ENCODE measurements at regions not wholly inside any gene's neighbourhood (a gene's known extent, or its start where the extent isn't known, plus 50 kb on each side); places are given as distances from the start of the nearest gene placed in this dataset.

DNA sequence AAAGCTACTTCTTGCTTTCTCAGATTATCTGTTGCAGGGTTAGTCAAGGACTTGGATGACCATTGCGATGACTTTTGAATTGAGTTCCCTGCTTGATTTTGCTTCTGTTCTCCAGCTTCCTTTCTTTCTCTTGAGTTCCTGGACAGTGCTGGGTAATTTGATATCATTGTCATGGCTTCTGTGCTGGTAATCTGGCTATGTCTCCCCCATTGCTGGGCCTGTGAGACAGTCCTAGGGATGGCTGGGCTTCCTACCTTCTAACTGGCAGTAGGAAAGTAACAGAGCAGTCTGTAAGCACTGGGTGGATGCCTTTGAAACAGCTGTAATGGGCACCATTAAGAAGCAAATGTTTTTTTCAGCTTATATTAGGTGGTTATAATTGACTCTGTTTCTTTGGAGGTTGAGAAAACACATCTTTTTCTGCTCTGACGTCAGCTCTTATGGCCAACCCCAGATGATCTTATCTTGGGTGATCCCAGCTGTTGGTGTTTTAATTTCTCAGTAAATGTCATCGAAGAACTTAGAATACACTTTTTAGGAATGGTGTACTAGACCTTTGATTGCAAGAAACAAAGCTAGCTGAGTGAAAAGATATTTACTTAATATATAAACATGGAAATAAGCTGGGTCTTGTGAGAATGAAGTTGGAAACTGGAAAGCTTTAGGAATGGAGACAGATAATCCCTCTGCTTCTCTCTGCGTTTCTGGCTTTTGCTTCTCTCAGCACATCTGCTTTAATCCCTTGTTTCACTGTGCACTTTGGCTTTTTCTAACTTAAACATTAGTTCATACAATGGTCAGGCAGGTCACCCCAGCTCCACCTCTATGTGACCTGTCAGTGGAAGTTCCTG lies 195.0 kb upstream of the MAN1A1 start:
- TF ChIP-seq POLR2AphosphoS5 (IDR thresholded peaks at IDR 0.05; ENCODE audit: low read depth, low read length) (no peak), POLR2A (IDR thresholded peaks at IDR 0.05; ENCODE audit: low read depth, low read length) (no peak), TAF1 (IDR thresholded peaks at IDR 0.05; ENCODE audit: borderline replicate concordance, low read depth, low read length) (no peak)
- no peak for FAIRE-seq
- DNase-seq (ENCODE audit: insufficient read length) = no peak

DNA sequence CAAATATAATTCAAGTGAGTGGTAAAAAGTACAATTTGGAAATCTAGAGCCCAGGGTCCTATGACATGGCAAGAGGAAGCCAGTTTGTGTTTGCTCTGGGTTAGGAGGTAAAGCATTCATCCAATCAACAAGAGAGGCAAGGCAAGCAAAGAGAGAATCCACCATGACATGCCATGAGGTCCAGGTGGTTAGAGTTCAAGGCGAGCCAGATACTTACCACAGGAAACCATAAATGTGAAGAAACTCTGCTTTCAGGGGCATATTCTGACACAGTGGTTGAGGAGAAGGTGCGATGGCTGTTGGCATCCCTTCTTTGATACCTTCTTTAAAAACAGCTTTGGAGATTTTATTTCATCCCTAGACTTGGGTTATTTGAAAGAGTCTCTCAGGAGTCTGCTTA lies 193.8 kb upstream of the MAN1A1 start:
- TF ChIP-seq POLR2AphosphoS5 (IDR thresholded peaks at IDR 0.05; ENCODE audit: low read depth, low read length) (no peak), POLR2A (IDR thresholded peaks at IDR 0.05; ENCODE audit: low read depth, low read length) (no peak), TAF1 (IDR thresholded peaks at IDR 0.05; ENCODE audit: borderline replicate concordance, low read depth, low read length) (no peak)
- no peak for DNase-seq (ENCODE audit: insufficient read length)

DNA sequence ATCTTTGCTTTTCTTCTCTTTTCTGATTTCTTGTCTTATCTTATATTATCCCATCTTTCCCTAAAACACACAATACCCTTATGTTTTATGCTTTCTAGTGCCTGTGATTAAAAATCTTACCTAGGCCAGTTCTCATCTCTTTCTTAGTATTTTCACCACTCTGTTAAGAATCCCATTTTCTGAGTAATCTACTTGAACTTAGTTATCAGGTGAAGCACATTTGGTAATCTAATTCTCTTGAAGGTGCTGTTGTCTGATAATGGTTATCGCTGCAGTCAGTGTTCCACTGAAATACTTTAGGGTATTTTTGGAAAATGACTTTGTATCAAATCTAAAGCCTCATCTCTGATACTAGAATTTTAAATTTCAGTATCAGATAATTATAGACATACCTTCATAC lies 192.5 kb upstream of the MAN1A1 start:
- TF ChIP-seq POLR2A (IDR thresholded peaks at IDR 0.05; ENCODE audit: low read depth, low read length) = no peak
- TF ChIP-seq TAF1 (IDR thresholded peaks at IDR 0.05; ENCODE audit: borderline replicate concordance, low read depth, low read length) = no peak
- TF ChIP-seq POLR2AphosphoS5 (IDR thresholded peaks at IDR 0.05; ENCODE audit: low read depth, low read length) = no peak
- FAIRE-seq = no peak
- no peak for DNase-seq (ENCODE audit: insufficient read length)

More for the DNA sequence above, 193.8 kb upstream of the MAN1A1 start:
- FAIRE-seq = no peak

DNA sequence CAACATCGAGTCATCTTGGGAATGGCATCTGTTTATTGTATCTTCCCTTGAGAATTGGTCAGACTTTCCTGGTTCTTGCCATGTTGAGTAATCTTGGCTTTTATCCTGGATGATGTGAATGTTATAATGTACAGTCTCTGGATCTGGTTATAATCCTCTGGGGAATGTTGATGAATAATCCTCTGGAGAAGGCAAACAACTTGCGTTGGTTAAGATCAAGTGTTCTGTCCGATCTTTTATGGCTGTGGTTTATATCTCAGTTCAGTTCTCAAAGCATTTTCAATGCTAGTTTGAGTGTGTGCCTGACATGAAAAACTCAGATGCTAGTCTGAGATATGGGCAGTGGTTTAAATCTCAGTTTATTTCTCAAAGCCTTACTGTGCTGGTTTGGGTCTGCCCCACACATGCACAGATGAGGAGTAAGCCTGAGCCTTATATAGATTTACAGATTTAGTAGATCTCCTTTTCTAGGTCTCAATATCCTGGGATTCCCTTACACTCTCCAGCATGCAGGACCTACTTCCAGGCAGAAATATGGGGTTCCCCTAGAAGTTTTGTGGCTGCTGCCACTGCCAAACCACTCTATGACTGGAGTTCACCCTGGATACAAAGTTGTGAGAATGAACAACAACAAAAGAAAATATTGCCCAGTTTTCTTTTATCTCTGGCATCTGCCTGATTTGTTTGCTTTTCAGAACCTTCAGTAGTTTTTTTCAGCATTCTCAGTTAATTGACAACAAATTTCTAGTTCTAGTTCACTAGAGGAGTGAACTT lies 191.8 kb upstream of the MAN1A1 start:
- no peak for FAIRE-seq
- no peak for TF ChIP-seq TAF1 (IDR thresholded peaks at IDR 0.05; ENCODE audit: borderline replicate concordance, low read depth, low read length)
- no peak for TF ChIP-seq POLR2A (IDR thresholded peaks at IDR 0.05; ENCODE audit: low read depth, low read length)
- no peak for TF ChIP-seq POLR2AphosphoS5 (IDR thresholded peaks at IDR 0.05; ENCODE audit: low read depth, low read length)
- no peak for DNase-seq (ENCODE audit: insufficient read length)

DNA sequence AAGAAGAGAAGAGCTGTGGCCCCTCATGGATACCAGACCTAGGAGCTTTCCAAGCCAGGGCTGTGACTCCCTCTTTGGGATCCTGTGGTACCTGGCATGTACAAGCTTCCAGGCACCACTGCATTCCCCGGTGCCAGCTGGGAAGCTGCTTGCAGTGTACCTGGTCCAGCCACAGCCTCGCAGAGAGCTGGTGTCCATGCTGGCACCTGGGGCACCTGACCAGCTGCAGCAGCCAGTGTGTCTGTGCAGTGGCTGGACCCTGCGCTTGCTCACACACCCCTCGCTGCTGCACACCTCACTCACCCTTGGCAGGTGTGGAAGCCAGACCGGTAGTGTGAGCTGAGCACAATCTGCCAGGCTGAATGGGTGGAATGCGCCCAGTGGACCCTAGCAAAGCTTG lies 190.9 kb upstream of the MAN1A1 start:
- TF ChIP-seq TAF1 (IDR thresholded peaks at IDR 0.05; ENCODE audit: borderline replicate concordance, low read depth, low read length) (no peak), POLR2A (IDR thresholded peaks at IDR 0.05; ENCODE audit: low read depth, low read length) (no peak), POLR2AphosphoS5 (IDR thresholded peaks at IDR 0.05; ENCODE audit: low read depth, low read length) (no peak)
- DNase-seq (ENCODE audit: insufficient read length) = no peak
- FAIRE-seq = no peak

DNA sequence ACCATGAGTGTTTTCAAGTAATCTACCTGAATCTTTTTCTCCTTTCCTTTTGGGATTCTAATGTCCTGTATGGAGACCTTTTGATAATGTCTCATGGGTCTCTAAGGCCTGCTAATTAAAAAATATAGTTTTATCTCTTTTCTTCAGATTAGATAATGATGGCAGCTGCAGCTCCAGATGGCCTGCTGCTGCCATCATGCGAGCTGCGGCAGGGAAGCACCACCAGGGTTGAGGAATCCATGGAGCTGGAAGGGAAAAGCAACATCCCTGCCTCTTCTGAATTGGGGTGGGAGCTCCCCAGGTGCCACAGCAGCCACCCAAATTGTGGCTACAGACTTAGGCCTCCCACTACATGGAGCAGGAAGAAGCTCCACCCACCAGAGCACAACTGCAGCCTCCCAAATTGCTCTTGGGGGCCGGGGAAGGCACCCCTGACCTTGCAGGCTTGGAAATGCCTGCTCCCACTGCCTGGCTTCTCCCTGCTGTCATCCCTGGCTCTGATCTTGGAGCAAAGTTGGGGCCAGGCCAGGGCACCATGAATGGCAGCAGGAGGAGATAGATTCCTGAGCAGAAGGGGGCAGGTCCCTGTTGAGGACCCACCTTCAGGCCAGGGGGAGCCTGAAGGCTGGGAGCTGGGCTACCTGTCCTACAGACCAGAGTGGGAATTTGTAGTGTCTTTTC lies 189.6 kb upstream of the MAN1A1 start:
- TF ChIP-seq POLR2AphosphoS5 (IDR thresholded peaks at IDR 0.05; ENCODE audit: low read depth, low read length) = no peak
- TF ChIP-seq TAF1 (IDR thresholded peaks at IDR 0.05; ENCODE audit: borderline replicate concordance, low read depth, low read length) = no peak
- no peak for TF ChIP-seq POLR2A (IDR thresholded peaks at IDR 0.05; ENCODE audit: low read depth, low read length)
- no peak for DNase-seq (ENCODE audit: insufficient read length)
- no peak for FAIRE-seq

DNA sequence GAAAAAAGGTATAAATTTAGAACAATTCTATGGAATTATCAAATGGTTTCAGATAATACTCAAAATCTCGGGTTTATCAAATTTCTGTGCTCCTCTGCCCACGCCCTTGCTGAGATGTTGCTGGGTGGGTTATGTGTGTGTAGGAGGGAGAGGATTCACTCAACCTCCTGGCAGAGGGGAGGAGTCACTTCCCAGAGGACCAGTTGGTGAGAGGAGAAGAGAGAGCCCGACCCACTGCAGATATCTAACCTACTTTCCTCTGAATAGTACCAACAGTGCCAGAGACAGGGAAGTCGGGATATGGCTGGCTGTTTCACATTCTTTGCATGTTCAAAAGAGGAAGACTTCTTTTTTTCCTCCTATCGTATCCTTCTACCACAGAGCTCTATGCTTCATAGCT lies 187.1 kb upstream of the MAN1A1 start:
- TF ChIP-seq POLR2AphosphoS5 (IDR thresholded peaks at IDR 0.05; ENCODE audit: low read depth, low read length) (no peak), TAF1 (IDR thresholded peaks at IDR 0.05; ENCODE audit: borderline replicate concordance, low read depth, low read length) (no peak), POLR2A (IDR thresholded peaks at IDR 0.05; ENCODE audit: low read depth, low read length) (no peak)
- DNase-seq (ENCODE audit: insufficient read length) (no peak), FAIRE-seq (no peak)

DNA sequence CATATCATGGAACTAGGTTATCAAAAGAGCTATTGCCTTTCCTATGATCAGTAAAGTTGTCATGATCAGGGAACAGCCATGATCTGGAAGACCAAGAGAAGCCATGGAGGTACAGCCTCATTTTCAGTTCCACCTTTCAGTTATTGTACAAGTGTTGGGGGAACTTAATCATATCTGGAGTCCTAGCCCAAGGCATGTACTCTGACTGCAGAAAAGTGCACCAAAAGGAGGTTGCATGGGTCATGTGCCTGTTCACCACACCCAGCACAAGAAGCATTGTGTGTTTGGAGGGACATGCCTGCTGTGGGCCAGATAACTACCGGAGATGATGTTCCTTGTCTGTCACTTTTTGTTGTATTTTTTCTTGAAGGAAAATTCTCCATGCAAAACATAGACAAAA lies 185.8 kb upstream of the MAN1A1 start:
- no peak for FAIRE-seq

DNA sequence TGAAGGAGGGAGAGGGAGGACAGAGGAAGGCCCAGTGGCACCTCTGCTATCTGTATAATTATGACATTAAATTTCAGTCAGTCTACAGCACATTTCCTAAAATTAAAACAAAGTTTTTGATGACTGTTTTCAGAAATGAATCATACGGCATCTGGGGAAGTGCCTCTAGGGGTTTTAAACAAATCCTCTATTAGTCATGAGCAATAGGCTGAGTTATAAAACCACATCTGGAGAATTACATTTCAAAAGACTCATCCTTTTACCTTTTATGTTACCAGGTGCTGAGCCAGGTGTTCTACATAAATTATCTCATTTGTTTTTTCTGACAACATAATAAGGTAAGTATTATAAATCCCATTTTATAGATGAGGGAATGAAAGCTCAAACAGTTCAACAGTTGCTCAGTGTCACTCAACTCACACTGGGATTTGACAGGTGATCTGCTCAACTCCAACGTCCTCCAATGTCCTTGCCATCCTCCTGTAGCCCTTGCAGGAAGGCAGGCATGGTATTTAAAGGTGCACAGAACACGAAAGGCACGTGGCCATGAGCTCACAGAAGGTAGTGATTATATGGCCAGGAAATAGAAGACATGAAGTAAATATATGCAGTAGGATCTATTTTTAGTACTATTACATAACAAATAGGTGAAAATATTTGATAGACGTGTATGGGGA lies 184.2 kb upstream of the MAN1A1 start:
- no peak for DNase-seq (ENCODE audit: insufficient read length)
- TF ChIP-seq POLR2AphosphoS5 (IDR thresholded peaks at IDR 0.05; ENCODE audit: low read depth, low read length) (no peak), POLR2A (IDR thresholded peaks at IDR 0.05; ENCODE audit: low read depth, low read length) (no peak), TAF1 (IDR thresholded peaks at IDR 0.05; ENCODE audit: borderline replicate concordance, low read depth, low read length) (no peak)
- FAIRE-seq = peak; percentile 67

More for the DNA sequence above, 185.8 kb upstream of the MAN1A1 start:
- TF ChIP-seq POLR2A (IDR thresholded peaks at IDR 0.05; ENCODE audit: low read depth, low read length) (no peak), POLR2AphosphoS5 (IDR thresholded peaks at IDR 0.05; ENCODE audit: low read depth, low read length) (no peak), TAF1 (IDR thresholded peaks at IDR 0.05; ENCODE audit: borderline replicate concordance, low read depth, low read length) (no peak)
- DNase-seq (ENCODE audit: insufficient read length) = no peak

DNA sequence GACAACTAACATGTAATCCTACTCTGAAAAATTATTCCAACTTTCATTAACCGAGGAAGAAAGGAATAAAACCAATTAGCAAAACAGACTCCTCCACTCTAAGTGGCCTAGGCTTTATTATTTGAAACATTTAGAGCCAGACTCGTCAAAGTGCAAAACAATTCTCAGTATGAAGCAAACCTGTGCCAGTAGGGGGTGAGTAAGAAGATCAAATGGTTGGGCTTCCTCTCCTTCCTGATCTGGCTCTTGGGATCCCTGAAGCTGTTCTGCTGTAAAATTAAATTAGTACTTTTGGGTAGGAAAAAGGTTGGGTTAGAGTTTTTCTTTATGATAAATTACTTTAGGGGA lies 177.6 kb upstream of the MAN1A1 start:
- TF ChIP-seq POLR2A (IDR thresholded peaks at IDR 0.05; ENCODE audit: low read depth, low read length) = no peak
- DNase-seq (ENCODE audit: insufficient read length) (no peak), FAIRE-seq (no peak)

DNA sequence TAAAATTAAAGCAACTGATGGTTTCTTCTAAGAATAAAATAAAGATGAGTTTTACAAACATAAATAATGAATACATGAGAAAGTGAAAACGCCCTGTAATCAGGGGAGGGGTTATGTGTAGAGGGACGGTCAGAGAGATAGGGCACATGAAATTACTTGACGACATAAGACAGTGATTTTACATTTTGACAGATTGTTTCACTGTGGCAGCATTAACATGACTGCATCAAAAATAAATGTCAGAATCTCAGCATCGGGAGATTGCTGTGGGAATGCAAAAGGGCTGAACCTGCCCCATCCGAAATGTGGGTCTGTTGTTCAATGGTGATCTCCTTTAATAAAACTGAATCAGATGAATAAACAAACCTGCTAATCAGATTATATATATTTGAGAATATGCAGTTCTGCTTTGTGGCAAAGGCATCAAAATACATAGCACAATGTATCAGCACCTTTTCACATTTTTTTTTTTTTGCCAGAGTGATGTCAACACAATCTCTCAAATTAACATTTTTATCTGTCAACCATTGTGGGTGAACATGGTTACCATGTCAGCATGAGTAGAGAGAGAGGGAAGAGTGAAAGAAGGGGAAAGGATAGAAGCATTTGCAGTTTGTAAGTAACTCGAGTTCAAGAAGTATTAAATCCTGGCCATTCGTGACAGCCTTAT lies 177.1 kb upstream of the MAN1A1 start:
- no peak for FAIRE-seq

More for the DNA sequence above, 177.1 kb upstream of the MAN1A1 start:
- DNase-seq (ENCODE audit: insufficient read length) = no peak
- TF ChIP-seq POLR2AphosphoS5 (IDR thresholded peaks at IDR 0.05; ENCODE audit: low read depth, low read length) (no peak), POLR2A (IDR thresholded peaks at IDR 0.05; ENCODE audit: low read depth, low read length) (no peak), TAF1 (IDR thresholded peaks at IDR 0.05; ENCODE audit: borderline replicate concordance, low read depth, low read length) (no peak)
